ENCODE measurements at regions not wholly inside any gene's neighbourhood (a gene's known extent, or its start where the extent isn't known, plus 50 kb on each side); places are given as distances from the start of the nearest gene placed in this dataset.

DNA sequence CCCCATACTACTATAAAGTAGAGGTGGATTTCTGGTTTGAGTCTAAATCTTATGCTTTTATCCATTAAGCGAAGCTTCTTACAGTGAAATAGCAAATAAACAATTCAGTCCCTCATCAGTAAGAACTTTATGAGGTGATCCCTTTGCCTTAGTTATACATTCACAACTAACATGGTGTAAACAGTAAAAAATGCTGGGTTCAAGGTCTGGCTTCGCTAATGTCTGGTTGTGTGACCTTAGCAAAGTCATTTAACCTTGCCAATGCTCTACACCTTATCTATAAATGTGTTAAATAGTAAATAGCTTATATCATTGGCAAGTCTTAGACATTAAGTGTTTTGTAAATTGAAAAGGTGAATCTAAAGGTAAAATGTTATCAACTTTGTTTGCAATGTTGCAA, 475.4 kb downstream of the LMO4 start:
- TF ChIP-seq CTCF (IDR thresholded peaks at IDR 0.05), result no peak
- no peak for TF ChIP-seq POLR2A (IDR thresholded peaks at IDR 0.05)
